GM18498 (cell line): ENCODE measurements at regions not wholly inside any gene's neighbourhood (a gene's known extent, or its start where the extent isn't known, plus 50 kb on each side); places are given as distances from the start of the nearest gene placed in this dataset.
"Not testable (repeated sequence)": the region's sequence is repeated elsewhere in the genome, so short reads cannot be mapped to it uniquely, and the experiment has no call there.

ENCODE experiments used
- ATAC-seq: cut with Tn5 transposase; IDR thresholded peaks from one replicate; pipeline ENCODE4 v1.9.1; 2021; ENCODE audit warnings: mild to moderate bottlenecking, moderate library complexity; ENCODE audit not compliant: unreplicated experiment

- no peak for ATAC-seq
These were observed 1412.9 kb upstream of the PCDH7 start for GRCh38 chr4:29307256-29307655.

GRCh38 chr4:29307755-29308154 lies 1412.4 kb upstream of the PCDH7 start:
- ATAC-seq = no peak

GRCh38 chr4:29309050-29309449 lies 1411.1 kb upstream of the PCDH7 start:
- ATAC-seq = no peak

GRCh38 chr4:29310252-29310651 lies 1409.9 kb upstream of the PCDH7 start:
- no peak for ATAC-seq

- ATAC-seq = no peak
These were observed 1408.9 kb upstream of the PCDH7 start for GRCh38 chr4:29311247-29311646.

- ATAC-seq = no peak
These were observed 1400.4 kb upstream of the PCDH7 start for GRCh38 chr4:29319663-29320340.

GRCh38 chr4:29320947-29321620 lies 1399.1 kb upstream of the PCDH7 start:
- no peak for ATAC-seq

GRCh38 chr4:29326004-29326403 lies 1394.2 kb upstream of the PCDH7 start:
- no peak for ATAC-seq

- no peak for ATAC-seq
These were observed 1393.4 kb upstream of the PCDH7 start for GRCh38 chr4:29326816-29327215.

- ATAC-seq = no peak
These were observed 1383.3 kb upstream of the PCDH7 start for GRCh38 chr4:29336861-29337260.

GRCh38 chr4:29372971-29373370 lies 1347.2 kb upstream of the PCDH7 start:
- ATAC-seq = no peak

- no peak for ATAC-seq
These were observed 1344.5 kb upstream of the PCDH7 start for GRCh38 chr4:29375716-29376115.

GRCh38 chr4:29378237-29378636 lies 1341.9 kb upstream of the PCDH7 start:
- not testable (repeated sequence) for ATAC-seq

GRCh38 chr4:29390921-29391320 lies 1329.2 kb upstream of the PCDH7 start:
- no peak for ATAC-seq

GRCh38 chr4:29405116-29405515 lies 1315.1 kb upstream of the PCDH7 start:
- ATAC-seq = no peak

GRCh38 chr4:29415771-29416170 lies 1304.4 kb upstream of the PCDH7 start:
- no peak for ATAC-seq

- no peak for ATAC-seq
These were observed 1296.1 kb upstream of the PCDH7 start for GRCh38 chr4:29423836-29424721.

- no peak for ATAC-seq
These were observed 1266.8 kb upstream of the PCDH7 start for GRCh38 chr4:29453303-29453820.

GRCh38 chr4:29459926-29460325 lies 1260.2 kb upstream of the PCDH7 start:
- ATAC-seq = no peak

- no peak for ATAC-seq
These were observed 1253.0 kb upstream of the PCDH7 start for GRCh38 chr4:29467044-29467717.
